GM19240 (cell line): ENCODE measurements at regions not wholly inside any gene's neighbourhood (a gene's known extent, or its start where the extent isn't known, plus 50 kb on each side); places are given as distances from the start of the nearest gene placed in this dataset.

Experiments
- DNase-seq: peaks from one replicate; pipeline ENCODE4 v3.0.0; 2011; ENCODE audit warnings: low spot score; ENCODE audit not compliant: insufficient read length

GRCh38 chr18:56030060-56030459, 442.1 kb upstream of the TCF4 start:
- no peak for DNase-seq

- DNase-seq, result no peak
These were observed 440.5 kb upstream of the TCF4 start for GRCh38 chr18:56028514-56028913.

DNA sequence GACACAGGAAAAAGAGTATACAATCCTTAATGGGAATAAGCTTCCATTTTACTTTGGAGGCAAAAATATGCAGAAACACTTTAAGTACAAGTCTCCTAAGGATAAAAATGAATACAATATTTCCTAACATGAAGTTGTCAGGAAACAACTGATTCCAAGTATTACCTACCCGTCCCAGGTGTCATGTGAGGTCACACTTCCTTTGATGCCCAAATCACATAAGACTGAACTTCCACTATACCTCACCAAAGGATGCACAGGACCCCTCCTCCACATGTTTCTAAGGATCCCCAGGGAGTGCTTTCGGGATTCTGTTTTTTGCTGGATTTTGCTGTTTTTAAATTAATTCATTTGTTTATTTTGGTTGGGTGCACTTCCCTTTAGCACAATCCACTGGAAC, 438.5 kb upstream of the TCF4 start:
- no peak for DNase-seq

GRCh38 chr18:56021809-56022195, 433.8 kb upstream of the TCF4 start:
- DNase-seq, result no peak

DNA sequence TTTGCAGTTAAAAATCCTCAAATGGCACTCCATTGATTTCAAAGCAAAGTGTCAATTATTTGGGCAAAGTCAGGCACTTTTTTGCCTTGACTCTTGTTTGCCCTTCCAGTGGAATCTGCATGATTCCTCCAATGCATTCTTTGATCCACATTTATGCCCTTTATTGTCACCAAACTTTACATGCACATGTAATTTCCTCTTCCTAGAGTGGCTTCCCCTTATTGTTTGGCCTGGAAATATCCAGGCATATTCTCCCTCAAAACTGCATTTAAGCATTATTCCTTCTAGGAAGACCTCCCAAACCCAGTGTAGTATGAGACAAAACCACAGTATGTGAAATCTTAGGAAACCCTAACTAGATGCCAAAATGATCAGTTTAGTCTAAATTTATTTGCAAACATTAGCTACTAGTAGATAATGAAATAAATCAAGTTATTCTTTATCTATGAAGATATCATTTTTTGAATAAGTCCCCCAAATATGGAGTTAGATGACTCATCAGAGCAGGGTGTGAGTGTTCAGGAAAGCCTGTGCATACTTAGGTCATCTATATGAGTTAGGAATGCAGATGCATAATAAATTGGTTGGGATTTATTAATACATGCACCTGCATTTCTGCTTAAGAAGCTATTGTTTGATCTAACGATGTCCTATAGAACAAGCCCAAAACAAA, 433.3 kb upstream of the TCF4 start:
- no peak for DNase-seq

- DNase-seq, result no peak
These were observed 431.9 kb upstream of the TCF4 start for GRCh38 chr18:56019908-56020307.

DNA sequence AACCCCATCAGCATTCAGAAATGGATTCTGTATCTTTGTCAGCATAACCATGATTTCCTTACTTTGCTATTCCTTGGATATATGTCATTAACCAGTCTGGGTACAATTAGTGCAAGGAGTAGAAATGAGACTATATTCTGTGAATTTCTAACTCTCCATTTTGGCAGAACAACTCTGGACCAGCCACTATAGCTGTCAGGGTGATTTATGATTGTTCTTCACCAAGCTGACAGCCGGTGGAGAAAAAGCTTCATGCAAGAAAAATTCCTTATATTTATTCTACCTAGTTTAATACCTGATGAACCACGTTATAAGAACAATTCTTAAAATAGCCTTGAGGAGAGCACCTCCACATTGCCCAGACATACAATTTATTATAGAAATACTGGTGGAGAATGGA, 431.2 kb upstream of the TCF4 start:
- DNase-seq, result no peak

DNA sequence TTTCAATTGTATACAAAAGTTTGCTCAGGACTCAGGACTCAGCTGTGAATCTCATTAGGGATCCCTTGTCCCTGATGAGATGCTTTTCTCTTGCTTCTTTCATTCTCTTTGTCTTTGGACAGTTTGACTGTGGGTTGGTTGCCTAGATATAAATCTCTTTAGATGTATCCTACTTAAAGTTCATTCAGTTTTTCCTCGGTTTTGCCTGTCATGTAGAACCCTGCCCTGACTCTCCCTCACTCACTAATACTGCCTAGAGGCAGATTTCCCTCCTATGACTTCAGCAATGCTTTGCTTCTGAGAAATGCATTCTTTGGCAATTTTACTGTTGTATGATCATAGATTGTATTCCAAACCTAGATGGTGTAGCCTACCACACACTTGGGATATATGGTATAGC, 421.4 kb upstream of the TCF4 start:
- no peak for DNase-seq

DNA sequence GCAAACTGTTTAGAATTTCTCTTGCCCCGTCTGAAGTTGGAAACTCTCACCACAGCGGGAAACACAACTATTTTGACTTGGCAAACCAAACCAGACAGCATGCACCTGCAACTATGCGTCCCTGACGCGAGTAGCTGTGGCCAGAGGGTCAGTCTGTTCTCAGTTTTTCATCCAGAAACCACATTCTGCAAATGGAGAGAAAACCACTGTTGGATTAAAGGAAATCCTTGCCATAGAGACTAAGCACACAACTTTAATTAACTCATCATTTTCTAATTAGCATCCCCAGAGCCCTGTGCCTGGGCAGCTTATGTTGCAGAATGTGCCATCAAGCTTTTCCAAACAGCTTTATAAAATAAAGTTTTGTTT, 415.7 kb upstream of the TCF4 start:
- no peak for DNase-seq

DNA sequence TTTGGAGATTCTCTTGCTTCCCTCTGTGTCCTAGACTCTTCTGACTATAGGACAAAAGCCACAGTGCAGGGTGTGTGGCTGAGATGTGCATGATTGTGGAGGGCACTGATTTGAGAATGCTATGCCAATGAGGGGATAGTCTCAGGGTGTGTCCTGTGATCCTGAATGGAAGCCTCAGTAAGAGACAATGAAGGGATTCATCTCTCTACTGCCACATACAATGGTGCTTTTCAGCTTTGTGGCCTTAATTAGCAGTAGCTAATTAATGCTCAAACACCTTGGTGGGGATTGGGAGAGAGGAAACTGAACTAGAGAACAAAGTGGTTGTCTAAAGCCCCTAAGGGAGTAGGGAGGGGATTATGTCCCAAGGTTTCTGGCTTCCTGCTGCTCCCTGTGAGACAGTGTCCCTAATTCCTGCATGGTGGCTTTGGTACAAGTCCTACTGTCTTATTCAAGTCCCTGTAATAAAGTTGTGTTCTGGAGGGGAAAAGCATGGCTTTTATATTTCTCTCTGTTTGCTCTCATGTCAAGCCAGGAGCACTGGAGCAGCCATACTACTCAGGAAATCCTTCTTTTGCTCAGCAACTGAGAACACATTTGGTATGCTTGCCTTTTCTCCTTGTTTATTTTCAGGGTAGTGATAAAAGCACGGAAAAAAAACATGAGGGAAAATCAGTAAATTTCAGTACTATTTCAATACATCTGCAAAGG, 415.2 kb upstream of the TCF4 start:
- no peak for DNase-seq

- DNase-seq, result no peak
These were observed 413.6 kb upstream of the TCF4 start for GRCh38 chr18:56001576-56001975.

DNA sequence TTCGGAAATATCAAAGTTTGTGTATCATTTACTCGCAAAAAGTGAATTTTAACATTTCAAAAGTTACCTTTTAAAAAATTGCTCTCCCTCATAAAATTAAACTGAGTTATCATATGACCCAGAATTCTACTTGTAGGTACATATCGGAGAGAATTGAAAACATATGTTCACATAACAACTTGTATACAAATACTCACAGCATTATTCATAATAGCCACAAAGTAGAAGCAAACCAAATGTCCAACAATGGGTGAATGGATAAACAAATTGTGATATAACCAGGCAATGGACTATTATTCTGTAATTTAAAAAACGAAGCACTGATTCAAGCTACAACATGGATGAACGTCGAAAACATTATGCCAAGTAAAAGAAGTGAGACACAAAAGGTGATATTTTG, 412.0 kb upstream of the TCF4 start:
- no peak for DNase-seq

DNA sequence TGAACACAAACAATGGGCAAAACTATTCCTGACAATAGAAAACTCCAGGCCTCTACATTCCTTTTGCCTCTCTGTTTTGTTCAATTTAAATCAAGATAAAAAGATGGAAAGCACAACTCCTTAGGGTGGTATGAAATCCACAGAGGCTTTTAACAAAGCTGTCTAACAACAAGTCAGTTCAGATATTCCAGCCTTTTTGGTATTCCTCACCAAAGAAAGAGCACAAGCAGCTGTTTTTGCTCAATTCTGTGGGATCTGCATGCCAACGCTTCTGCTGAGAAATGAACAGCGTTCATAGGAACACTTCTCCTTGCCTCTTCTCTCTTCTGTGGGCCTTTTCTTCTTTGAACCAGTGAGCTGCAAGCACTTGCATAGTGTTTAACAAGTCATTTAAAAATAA, 411.6 kb upstream of the TCF4 start:
- no peak for DNase-seq

- no peak for DNase-seq
These were observed 410.9 kb upstream of the TCF4 start for GRCh38 chr18:55998801-55999385.

GRCh38 chr18:55998071-55998522, 410.1 kb upstream of the TCF4 start:
- no peak for DNase-seq

- no peak for DNase-seq
These were observed 409.2 kb upstream of the TCF4 start for GRCh38 chr18:55997151-55997561.

GRCh38 chr18:55996717-55997116, 408.7 kb upstream of the TCF4 start:
- DNase-seq, result no peak

GRCh38 chr18:55990186-55990585, 402.2 kb upstream of the TCF4 start:
- no peak for DNase-seq

GRCh38 chr18:55988537-55988936, 400.5 kb upstream of the TCF4 start:
- no peak for DNase-seq

DNA sequence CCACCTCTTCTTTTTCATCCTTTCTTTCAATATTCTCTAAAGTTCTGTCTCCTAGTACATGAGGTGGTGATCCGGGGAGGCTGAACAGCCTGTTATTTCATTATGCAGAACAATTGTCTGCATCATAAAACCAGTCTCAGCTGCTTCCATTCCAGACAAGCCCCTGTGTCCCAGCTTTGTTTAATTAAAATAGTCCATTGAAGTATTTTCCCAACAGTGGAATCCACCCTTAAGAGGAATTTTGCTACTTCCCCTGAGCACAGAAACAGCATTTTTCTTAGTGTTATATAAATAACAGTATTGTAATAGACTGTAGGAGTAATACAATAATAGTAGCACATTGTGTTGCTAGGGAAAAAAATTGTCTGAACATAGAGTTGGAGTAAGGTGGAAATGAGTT, 395.4 kb upstream of the TCF4 start:
- no peak for DNase-seq

- DNase-seq, result no peak
These were observed 395.0 kb upstream of the TCF4 start for GRCh38 chr18:55982992-55983391.

DNA sequence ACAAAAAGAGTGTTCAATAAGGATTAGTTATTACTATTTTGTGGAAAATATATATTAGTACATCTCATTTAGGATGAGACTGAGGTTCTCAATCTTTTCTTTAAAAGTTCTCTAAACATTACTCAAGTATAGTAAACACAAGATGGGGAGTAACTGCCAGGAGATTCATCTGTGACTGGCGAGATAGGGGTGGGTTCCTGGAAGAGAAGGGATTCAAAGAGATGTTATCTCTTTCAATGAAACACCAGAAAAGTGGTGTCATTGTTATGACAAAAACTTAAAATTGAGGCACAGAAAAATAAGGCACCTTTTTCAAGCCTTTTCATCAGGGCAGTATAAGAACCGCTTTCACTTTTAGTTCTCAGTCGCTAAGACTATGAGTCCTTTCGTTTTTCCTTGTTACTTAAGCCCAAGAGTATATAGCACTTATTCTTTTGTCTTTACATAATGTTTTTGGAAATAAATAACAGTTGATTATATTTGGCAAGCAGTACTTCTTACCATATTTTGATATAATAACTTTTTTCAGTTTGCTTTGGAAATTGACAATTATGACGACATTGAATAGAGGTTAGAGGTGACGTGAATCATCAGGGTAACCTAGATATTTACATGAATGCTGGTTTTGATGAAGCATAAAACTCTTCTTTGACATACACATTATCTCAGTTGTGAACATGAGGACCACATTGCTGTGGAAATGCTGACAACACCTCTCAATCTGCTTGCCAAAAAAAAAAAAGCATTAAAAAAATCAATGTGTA, 393.9 kb upstream of the TCF4 start:
- DNase-seq, result no peak
